ENCODE measurements at regions not wholly inside any gene's neighbourhood (a gene's known extent, or its start where the extent isn't known, plus 50 kb on each side); places are given as distances from the start of the nearest gene placed in this dataset.

- in situ Hi-C loops (cut with HindIII; ENCODE audit: low sequenced_read_pairs): no loop called here
Measured at GRCh38 chr11:129590030-129590752, 214.5 kb downstream of the BARX2 start.

GRCh38 chr11:129590753-129591475 lies 215.3 kb downstream of the BARX2 start:
- in situ Hi-C loops (cut with HindIII; ENCODE audit: low sequenced_read_pairs): no loop called here

DNA sequence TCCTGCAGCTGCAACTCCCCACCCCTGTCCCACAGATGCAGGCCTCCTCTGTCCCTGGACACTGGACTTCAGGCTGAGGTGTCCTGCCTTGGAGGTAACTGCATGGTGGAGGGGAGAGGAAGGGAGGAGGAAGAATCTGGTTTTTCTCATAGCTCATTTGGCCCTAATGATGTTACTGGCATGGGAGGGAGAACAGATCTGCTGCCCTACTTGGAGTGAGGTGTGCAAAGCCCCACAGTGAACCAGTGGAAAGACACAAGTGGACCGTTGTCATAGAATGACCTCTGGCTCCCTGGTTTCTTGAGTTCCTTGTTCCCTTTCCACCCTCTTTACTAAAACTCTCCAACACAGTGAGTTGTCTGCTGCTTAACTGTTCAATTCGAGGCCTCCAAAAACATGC lies 215.9 kb downstream of the BARX2 start:
- in situ Hi-C loops (cut with HindIII; ENCODE audit: low sequenced_read_pairs): no loop called here

DNA sequence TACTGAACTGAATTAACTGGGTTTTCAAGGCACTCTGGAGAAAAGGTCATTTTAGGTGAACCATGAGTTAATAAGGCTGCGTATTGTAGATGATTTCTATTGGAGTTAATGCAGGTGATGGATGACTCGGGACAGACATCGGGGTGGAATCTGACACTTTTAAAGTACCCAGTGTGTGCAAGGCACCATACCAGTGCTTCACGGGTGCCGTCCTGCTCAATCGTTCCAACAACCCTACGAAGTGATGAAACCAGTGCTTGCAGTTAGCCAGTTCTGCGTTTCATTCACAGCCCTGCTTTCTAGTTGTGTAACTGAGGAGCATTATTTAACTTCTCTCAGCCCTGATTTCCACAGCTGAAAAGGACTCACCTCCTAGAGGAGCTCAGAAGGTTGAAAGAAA lies 216.5 kb downstream of the BARX2 start:
- in situ Hi-C loops (cut with HindIII; ENCODE audit: low sequenced_read_pairs): no loop called here

- in situ Hi-C loops (cut with HindIII; ENCODE audit: low sequenced_read_pairs): no loop called here
Measured at GRCh38 chr11:129593098-129593497, 217.4 kb downstream of the BARX2 start.

DNA sequence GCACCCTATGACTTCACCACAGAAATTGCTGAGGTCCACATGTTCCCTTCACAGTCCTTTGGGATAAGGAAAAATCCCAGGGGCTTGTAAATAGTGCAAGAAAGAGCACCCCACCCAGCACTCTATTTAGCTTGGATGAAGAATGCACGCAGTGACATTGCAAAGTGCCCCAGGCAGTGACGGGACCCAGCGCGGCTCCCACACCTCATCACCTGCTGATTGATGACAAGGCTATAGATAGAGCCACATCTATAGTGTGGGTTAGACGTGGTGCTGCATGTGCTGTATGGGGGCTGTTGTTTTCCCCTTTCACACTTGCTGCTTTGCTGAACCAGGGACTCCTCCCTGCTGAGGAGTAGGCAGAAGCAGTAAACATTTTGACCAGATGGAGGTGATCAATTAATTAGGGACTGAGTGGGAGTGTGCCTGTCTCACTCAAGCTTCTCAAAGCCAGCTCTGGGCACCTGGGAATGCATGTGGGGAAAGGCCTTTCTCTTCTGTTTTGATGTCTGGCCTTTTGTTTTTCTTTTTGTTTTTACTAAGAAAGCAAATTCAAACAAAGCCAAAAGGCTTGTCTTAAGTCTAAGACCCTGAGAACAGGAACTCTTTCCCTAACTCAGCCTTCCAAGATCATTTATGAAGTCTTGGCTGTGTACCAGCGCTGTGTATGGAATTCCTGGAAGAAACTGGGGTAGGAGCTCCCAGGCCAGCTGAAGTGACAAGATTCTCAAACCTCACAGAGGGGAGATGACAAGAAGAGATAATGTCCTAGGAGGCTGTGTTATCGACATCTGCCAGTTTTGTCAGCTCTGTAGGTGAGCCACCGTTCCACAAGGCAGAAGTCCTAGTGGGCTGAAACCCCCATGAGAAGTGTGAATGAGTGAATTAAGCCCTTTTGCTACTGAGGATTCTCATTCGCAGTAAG lies 219.7 kb downstream of the BARX2 start:
- in situ Hi-C loops (cut with HindIII; ENCODE audit: low sequenced_read_pairs): no loop called here

GRCh38 chr11:129596351-129596750 lies 219.3 kb upstream of the TMEM45B start:
- in situ Hi-C loops (cut with HindIII; ENCODE audit: low sequenced_read_pairs): no loop called here

DNA sequence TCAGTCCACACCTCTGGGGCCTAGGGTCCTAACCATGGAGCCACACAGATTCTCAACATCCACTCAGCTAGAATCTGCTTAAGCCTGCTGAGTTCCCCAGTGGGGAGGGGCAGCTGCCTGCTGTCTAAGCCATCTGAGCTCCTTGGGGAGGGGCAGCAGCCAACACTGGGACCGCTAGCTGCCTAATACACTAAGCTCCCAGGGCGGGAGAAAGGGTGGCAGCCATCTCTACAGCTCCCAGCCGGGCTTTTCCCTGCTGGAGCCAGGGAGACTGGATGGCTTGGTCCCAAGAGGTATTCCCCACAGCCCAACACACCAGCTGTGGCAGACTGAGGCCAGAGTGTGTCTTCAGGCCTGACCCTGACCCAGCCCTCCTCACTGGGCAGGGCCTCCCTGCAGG lies 217.3 kb upstream of the TMEM45B start:
- in situ Hi-C loops (cut with HindIII; ENCODE audit: low sequenced_read_pairs): no loop called here

- in situ Hi-C loops (cut with HindIII; ENCODE audit: low sequenced_read_pairs): no loop called here
Measured at GRCh38 chr11:129605815-129606214, 209.8 kb upstream of the TMEM45B start.

GRCh38 chr11:129608711-129609110 lies 206.9 kb upstream of the TMEM45B start:
- in situ Hi-C loops (cut with HindIII; ENCODE audit: low sequenced_read_pairs): no loop called here

DNA sequence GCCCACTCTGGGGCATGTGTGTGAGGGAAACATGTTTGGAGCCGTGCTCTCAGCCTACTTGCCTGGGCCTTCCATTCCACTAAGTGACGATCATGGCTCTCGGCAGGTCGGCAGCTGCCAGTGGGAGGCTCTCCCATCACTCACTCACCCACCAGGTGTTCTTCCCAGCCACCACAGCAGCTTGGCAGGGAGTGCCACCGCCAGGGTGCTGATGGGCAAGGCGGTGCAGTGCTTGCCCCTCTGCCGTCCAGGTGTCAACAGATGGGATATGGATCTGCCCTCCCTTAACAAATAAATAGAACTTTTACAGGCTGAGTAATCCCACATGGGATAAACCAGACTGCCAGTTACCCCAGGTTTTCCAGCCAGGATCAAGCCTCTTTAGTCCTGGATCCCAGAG lies 205.5 kb upstream of the TMEM45B start:
- in situ Hi-C loops (cut with HindIII; ENCODE audit: low sequenced_read_pairs): no loop called here

DNA sequence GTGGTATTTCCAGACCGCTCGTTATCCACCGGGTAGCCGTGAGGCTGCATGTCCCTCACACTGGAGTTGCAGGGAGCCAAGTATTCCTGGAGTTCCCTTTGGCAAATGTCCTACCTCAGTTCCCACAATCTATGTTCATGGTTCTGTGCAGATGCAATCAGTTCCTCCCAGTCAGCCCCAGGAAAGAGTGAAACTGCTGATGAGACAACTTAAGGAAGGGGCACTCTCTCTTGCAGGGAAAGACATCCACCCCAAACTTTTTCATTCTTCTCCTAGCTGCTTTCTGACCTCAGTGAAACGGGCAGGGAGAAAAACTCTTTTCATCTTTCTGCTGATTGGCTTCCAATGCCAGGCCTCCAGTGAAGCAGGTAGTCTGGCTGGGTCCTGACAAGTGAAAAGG lies 205.1 kb upstream of the TMEM45B start:
- in situ Hi-C loops (cut with HindIII; ENCODE audit: low sequenced_read_pairs): no loop called here

- in situ Hi-C loops (cut with HindIII; ENCODE audit: low sequenced_read_pairs): no loop called here
Measured at GRCh38 chr11:129611661-129612446, 203.8 kb upstream of the TMEM45B start.

DNA sequence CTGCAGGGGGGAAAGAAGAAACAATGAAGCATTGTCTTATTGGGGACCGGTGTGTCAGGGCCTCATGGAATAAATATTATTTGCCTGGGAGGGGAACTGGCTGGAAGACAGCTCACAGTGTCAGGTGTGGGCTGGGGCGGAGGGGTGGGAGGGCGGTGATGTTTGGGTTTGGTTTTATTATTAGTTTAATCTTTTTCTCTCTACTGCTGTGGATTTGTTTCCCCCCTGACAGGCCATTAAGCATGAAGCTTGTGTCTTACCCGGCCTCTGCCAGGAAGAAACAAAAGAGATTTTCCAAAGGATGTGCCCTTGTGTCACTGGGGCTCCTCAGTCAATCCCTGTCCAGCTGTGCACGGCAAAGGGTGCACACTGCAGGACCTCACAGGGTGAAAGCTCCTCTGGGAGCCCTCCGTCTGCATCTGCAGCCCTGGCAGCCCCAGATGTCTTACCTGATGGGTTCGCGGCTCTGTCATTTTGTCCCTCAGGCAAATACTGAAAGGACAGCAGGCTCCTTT lies 203.1 kb upstream of the TMEM45B start:
- in situ Hi-C loops (cut with HindIII; ENCODE audit: low sequenced_read_pairs): no loop called here

DNA sequence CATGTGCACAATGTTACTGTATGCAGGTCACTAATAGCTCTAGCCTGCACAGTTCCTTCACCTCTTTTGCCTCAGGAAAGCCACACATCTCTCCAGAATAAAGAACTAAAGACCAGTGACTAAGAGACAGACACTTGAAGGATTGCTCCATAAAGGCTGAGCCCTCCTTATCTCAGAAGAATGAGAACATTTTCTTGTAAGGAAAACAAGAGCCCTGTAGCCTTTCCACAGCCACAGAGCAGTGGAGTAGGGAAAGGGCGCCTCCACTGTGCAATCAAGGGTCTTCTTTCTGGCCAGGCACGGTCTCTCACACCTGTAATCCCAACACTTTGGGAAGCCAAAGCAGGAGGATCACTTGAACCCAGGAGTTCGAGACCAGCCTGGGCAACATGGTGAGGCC lies 202.6 kb upstream of the TMEM45B start:
- in situ Hi-C loops (cut with HindIII; ENCODE audit: low sequenced_read_pairs): no loop called here

DNA sequence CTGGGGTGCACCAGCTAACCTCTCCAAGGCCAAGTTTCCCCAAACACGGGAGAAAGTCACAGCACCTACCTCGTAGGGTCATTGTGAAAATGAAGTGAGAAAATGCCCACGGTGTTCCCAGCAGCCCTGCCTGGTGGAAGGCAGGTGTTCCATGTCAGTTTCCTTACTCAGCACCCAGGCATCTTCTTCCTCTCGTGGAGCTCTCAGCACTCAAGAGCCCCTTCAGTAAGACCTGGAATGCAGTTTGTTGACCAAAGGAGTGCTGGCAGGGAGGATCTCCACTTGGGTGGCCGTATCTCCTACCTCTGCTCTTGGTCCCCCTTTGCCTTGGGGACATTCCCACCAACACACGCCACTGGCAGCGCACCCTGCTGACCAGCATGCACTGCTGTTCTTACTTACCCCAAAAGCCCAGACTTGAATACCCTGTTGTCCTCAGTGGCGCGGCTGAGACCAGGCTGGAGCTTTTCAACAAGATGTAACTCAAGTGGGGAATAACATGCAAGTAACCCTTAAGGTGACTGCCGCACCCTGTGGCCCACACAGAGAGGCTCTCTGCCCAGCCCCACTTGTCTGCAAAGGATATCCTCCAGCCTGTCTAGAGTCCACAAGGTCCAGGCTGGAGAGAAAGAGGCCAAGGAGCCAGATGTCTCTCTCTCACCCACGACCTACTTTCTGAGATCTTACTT lies 201.2 kb upstream of the TMEM45B start:
- in situ Hi-C loops (cut with HindIII; ENCODE audit: low sequenced_read_pairs): no loop called here

- in situ Hi-C loops (cut with HindIII; ENCODE audit: low sequenced_read_pairs): no loop called here
Measured at GRCh38 chr11:129618046-129618569, 197.5 kb upstream of the TMEM45B start.

DNA sequence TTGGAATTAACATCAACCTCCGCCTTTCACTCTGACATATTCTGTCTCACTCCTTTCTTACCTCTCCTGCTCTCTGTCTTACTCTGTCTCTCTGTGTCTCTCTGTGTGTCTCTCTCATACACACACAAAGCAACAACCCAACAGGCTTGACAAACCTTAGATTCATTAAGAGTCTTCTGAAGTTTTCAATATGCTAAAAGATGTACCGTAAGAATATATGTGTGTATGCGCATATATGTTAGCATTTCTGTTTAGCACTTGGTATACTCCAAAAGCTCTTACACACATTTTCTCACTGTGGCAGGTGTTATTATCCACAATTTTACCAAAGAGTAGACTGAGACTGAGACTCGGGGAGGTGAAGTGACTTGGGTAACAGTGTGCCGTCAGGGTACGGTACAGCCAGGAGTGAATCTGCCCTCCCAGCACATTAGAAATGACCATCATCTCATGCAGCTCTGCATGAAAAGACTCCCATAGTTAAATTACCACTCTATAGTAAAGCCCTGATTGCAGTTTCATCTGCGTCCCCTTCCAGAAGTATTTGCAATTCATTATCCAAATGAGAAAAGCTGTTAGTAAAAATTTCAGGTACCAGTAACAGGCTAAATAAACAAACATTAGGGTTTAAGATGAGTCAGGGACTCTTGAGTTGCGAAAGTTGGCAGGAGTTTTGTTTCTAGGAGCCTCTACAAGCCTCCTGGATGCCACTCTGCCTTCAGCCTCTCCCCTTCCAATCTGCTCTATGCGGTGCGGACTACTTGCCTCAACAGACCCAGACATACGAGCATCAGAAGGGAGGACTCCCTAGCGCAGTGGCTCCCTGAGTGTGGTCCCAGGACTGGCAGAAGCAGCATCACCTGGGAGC lies 195.2 kb upstream of the TMEM45B start:
- in situ Hi-C loops (cut with HindIII; ENCODE audit: low sequenced_read_pairs): no loop called here

DNA sequence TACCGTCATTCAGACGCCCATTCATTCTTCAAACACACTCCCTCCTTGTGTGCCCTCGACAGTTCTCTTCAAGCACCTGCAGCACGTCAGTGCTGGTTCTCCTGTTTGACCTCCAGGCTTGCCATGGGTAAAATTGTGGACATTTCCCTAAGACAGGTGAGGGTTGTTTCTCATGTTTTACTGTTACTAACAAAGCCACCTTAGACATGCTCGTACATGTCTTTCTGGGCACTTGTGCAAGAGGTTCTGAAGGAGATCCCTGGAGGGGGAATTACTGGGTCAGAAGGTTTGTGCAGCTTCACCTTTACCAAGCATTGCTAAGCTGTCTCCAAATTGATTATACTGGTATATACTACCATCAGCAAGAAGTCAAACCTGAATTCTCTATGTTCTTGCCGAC lies 189.7 kb upstream of the TMEM45B start:
- in situ Hi-C loops (cut with HindIII; ENCODE audit: low sequenced_read_pairs): no loop called here
